Brain microvascular endothelial cell (primary cell): ENCODE measurements at regions not wholly inside any gene's neighbourhood (a gene's known extent, or its start where the extent isn't known, plus 50 kb on each side); places are given as distances from the start of the nearest gene placed in this dataset.
A peak's percentile ranks its signal among the peaks of the same experiment; 100 is the strongest.
"Not testable (repeated sequence)": the region's sequence is repeated elsewhere in the genome, so short reads cannot be mapped to it uniquely, and the experiment has no call there.

Source experiments
- DNase-seq: peaks from one replicate; pipeline ENCODE4 v3.0.0-alpha.2; 2020
- H3K27ac ChIP-seq: fragments of 250-450 bp; sonication (Bioruptor Pico); 2 replicates; pipeline ENCODE4 v1.5.1; 2020; ENCODE audit warnings: mild to moderate bottlenecking, moderate library complexity
- H3K27me3 ChIP-seq: fragments of 250-450 bp; sonication (Bioruptor Pico); replicated peaks from 2 replicates; pipeline ENCODE4 v1.5.1; 2020; ENCODE audit warnings: mild to moderate bottlenecking
- H3K36me3 ChIP-seq: fragments of 250-450 bp; sonication (Bioruptor Pico); replicated peaks from 2 replicates; pipeline ENCODE4 v1.5.1; 2020; ENCODE audit warnings: mild to moderate bottlenecking
- H3K4me3 ChIP-seq: 2 replicates; pipeline ENCODE4 v1.5.1; 2011; ENCODE audit warnings: low read depth, mild to moderate bottlenecking, control low read depth, low read length, moderate library complexity
- in situ Hi-C: cut with HindIII; loops from 2 replicates; pipeline ENCODE4 v1.10.0; 2017; ENCODE audit warnings: low sequenced_read_pairs, low pct_ligation_motif_present
- TF ChIP-seq, protein P1 (sequence below): IDR thresholded peaks from 2 replicates; pipeline ENCODE4 v1.5.1; 2011; ENCODE audit warnings: low read depth, mild to moderate bottlenecking, moderate library complexity, low read length, control low read depth, inconsistent platforms; ENCODE audit errors: missing control alignments

- Histone ChIP-seq H3K27ac (no peak overlapping the region), H3K36me3 (no peaks in the 10 kb centered on the region), H3K27me3 (no peaks in the 10 kb centered on the region), H3K4me3 (no peak overlapping the region)
- TF ChIP-seq, protein P1, sequence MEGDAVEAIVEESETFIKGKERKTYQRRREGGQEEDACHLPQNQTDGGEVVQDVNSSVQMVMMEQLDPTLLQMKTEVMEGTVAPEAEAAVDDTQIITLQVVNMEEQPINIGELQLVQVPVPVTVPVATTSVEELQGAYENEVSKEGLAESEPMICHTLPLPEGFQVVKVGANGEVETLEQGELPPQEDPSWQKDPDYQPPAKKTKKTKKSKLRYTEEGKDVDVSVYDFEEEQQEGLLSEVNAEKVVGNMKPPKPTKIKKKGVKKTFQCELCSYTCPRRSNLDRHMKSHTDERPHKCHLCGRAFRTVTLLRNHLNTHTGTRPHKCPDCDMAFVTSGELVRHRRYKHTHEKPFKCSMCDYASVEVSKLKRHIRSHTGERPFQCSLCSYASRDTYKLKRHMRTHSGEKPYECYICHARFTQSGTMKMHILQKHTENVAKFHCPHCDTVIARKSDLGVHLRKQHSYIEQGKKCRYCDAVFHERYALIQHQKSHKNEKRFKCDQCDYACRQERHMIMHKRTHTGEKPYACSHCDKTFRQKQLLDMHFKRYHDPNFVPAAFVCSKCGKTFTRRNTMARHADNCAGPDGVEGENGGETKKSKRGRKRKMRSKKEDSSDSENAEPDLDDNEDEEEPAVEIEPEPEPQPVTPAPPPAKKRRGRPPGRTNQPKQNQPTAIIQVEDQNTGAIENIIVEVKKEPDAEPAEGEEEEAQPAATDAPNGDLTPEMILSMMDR, result no peak
- DNase-seq, result no peak
- in situ Hi-C loops, result no loop called here
Observed at GRCh38 chr9:42388846-42389245, 205.4 kb downstream of the SPATA31A6 start.

GRCh38 chr9:42392773-42393455 lies 209.5 kb downstream of the SPATA31A6 start:
- H3K27me3 ChIP-seq, DNase-seq, H3K4me3 ChIP-seq, H3K36me3 ChIP-seq, in situ Hi-C loops, H3K27ac ChIP-seq: not testable (repeated sequence)

DNA sequence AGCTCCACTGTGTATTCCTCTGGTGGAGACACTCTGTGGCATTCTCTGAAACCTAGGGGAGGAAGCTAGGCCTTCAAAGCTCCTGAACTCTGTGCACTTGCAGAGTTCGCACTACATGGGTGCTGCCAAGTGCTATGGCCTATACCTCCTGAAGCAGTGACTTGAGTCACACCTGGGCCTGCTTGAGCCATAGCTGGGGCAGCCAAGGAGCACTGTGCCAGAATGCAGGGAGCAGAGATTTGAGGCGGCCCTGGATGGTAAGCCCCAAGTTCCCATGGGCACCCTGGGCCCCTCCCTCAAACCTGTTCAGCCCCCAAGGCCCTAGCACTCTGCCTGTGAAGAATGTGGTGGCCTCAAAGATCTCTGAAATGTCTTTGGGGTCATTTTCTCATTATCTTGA lies 212.9 kb downstream of the SPATA31A6 start:
- DNase-seq, result no peak
- no peak overlapping the region for H3K4me3 ChIP-seq
- peak overlapping the region; percentile 85 for H3K27ac ChIP-seq
- TF ChIP-seq, protein P1, result no peak
- H3K27me3 ChIP-seq, result no peaks in the 10 kb centered on the region
- H3K36me3 ChIP-seq, result no peaks in the 10 kb centered on the region
- in situ Hi-C loops, result no loop called here

- H3K36me3 ChIP-seq, in situ Hi-C loops, H3K4me3 ChIP-seq, H3K27me3 ChIP-seq: not testable (repeated sequence)
- H3K27ac ChIP-seq, result peak overlapping the region; percentile 85
- DNase-seq, result peak; percentile 99
Observed at GRCh38 chr9:42397336-42397735, 213.9 kb downstream of the SPATA31A6 start.

DNA sequence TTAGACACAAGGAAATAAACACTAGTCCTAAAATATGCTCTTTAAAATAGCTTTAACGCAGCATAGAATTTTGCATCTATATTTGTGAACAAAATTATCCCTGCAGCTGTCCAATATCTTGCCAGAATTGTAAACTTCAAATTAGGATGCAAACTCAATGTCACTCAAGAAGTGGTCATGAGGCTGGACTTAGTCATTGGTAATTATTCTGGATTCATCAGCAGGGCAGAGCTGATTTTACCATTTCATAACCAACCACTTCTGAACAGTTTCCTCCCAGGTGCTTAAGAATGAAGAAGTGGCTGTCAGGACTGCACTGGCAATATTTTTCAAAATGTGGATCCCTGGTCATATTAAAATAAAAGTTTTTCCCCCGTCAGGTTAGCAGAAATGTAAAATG lies 219.5 kb downstream of the SPATA31A6 start:
- in situ Hi-C loops, H3K36me3 ChIP-seq, H3K27ac ChIP-seq, H3K4me3 ChIP-seq, H3K27me3 ChIP-seq, DNase-seq: not testable (repeated sequence)

GRCh38 chr9:42409581-42409980 lies 226.1 kb downstream of the SPATA31A6 start:
- not testable (repeated sequence) for H3K27ac ChIP-seq

DNA sequence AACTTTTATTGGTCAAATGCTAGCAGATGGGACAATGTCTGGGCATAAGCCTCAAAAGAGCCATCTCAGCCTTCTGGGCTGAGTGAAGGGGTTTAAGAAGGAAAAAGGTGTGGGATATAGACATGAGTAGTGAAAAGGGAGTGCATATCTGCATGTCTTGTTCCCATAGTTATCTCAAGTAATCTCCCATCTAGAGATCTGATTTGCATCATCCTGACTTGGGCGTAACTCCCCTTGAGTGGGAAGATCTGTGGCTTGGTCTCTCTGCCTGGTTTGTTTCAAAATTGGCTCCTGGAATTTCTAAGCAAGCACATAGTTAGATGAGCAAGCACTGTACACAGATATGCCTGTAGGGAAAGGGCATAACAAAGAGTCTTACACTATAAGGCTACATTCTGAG lies 228.9 kb downstream of the SPATA31A6 start:
- DNase-seq, H3K4me3 ChIP-seq, H3K36me3 ChIP-seq, in situ Hi-C loops, H3K27ac ChIP-seq, H3K27me3 ChIP-seq: not testable (repeated sequence)

More at GRCh38 chr9:42409581-42409980, 226.1 kb downstream of the SPATA31A6 start:
- H3K36me3 ChIP-seq, in situ Hi-C loops, H3K27me3 ChIP-seq, H3K4me3 ChIP-seq: not testable (repeated sequence)
- peak; percentile 34 for DNase-seq

DNA sequence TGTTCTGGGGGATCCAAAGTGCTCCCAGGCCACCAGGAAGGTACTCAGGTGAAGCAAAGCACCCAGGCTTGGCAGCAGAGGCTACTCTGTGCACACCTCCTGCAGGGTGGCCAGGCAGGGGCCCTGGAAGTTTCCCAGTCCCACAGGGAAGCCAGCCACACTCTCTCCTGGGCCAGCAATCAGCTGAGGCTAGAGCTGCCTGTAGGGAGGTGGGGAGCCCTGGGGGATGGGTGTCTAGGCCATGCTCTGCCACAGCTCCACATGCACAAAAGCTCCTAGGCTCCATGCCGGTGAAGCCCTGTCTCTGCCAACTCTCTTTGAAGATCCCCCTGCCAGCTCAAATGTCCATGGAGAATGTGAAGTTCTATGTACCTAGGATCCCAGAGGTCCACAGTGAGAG lies 231.4 kb downstream of the SPATA31A6 start:
- H3K36me3 ChIP-seq, in situ Hi-C loops, H3K27ac ChIP-seq, H3K4me3 ChIP-seq, DNase-seq, H3K27me3 ChIP-seq: not testable (repeated sequence)

GRCh38 chr9:42419652-42420051 lies 236.2 kb downstream of the SPATA31A6 start:
- H3K27me3 ChIP-seq, DNase-seq, in situ Hi-C loops, H3K36me3 ChIP-seq, H3K4me3 ChIP-seq, H3K27ac ChIP-seq: not testable (repeated sequence)

DNA sequence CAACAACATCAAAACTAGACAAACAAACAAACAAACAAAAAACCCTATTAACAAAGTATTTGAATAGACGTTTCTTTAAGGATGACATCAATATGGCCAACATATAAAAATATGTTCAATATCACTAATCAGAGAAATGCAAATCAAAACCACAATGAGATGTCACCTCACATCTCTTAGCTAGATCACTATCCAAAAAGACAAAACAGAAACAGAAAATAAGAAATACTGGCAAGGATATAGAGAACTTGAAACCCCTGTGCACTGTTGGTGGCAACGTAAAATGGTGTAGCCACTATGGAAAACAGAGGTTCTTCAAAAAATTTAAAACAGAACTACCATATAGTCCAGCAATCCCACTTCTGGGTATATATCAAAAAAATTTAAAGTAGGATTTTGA lies 236.9 kb downstream of the SPATA31A6 start:
- H3K27me3 ChIP-seq, H3K27ac ChIP-seq, DNase-seq, H3K4me3 ChIP-seq, H3K36me3 ChIP-seq, in situ Hi-C loops: not testable (repeated sequence)

- DNase-seq, H3K27ac ChIP-seq, H3K27me3 ChIP-seq: not testable (repeated sequence)
Observed at GRCh38 chr9:42421630-42422029, 238.2 kb downstream of the SPATA31A6 start.

DNA sequence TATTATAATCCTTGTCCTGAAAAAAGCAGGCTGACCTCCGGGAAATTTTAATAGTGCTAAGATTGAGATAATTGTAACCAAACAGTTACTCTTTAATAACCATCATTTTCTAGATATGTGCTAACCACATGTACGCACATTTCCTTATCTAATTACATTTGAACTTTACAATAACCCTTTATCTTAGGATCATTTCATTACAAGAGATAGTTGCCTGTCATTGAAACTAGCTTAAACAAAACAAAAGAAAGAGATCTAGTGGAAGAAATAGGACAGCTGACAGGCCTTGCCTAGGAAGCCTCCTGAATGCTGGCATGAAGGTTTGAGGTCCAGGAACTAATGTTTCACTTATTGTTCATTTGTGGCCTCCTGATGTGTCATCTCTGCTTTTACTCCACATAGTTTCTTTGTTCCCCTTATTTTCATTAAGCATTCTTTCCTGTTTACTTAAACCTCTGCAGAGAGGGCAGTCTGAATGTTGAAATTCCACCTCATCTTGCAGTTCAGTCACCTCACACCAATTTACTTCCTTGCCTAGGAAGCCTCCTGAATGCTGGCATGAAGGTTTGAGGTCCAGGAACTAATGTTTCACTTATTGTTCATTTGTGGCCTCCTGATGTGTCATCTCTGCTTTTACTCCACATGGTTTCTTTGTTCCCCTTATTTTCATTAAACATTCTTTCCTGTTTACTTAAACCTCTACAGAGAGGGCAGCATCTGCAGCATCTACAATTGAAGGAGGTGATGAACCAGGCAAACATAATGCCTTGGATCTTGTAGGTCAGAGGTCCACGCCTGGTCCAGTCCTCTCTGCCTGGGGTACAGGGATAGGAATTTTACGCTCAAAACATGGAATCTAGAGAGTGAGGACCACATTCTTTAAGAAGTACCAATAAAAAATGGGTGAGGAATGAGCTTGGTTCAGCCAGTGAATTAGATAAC lies 247.5 kb downstream of the SPATA31A6 start:
- H3K4me3 ChIP-seq, in situ Hi-C loops, H3K27me3 ChIP-seq, H3K36me3 ChIP-seq: not testable (repeated sequence)
- peak overlapping the region; percentile 80 for H3K27ac ChIP-seq
- DNase-seq, result peak; percentile 83

More at GRCh38 chr9:42421630-42422029, 238.2 kb downstream of the SPATA31A6 start:
- in situ Hi-C loops, H3K4me3 ChIP-seq, H3K36me3 ChIP-seq: not testable (repeated sequence)
